ENCODE measurements at regions not wholly inside any gene's neighbourhood (a gene's known extent, or its start where the extent isn't known, plus 50 kb on each side); places are given as distances from the start of the nearest gene placed in this dataset.

DNA sequence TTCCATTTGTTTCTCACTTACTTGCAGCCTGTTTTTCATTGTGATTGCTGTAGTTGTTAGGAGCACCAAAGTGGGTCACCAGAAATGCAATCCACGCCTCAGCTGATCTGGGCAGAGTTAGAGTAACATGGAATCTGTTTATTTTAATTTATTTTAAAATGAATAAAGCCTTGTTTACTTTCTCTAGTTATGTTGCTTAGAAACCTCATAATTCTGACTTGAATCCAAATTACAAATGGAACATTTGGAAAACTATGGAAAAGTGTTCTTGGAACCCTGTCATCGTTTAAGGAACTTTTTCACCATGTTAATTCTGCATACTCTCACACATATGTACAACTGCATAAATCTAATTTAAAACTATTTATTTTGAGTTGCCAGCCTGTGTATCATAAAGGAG is 92.2 kb upstream of the DAAM1 start:
- TF ChIP-seq, protein P1, sequence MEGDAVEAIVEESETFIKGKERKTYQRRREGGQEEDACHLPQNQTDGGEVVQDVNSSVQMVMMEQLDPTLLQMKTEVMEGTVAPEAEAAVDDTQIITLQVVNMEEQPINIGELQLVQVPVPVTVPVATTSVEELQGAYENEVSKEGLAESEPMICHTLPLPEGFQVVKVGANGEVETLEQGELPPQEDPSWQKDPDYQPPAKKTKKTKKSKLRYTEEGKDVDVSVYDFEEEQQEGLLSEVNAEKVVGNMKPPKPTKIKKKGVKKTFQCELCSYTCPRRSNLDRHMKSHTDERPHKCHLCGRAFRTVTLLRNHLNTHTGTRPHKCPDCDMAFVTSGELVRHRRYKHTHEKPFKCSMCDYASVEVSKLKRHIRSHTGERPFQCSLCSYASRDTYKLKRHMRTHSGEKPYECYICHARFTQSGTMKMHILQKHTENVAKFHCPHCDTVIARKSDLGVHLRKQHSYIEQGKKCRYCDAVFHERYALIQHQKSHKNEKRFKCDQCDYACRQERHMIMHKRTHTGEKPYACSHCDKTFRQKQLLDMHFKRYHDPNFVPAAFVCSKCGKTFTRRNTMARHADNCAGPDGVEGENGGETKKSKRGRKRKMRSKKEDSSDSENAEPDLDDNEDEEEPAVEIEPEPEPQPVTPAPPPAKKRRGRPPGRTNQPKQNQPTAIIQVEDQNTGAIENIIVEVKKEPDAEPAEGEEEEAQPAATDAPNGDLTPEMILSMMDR (IDR thresholded peaks at IDR 0.05) = no peak
- no peak for TF ChIP-seq POLR2A (IDR thresholded peaks at IDR 0.05)

Data from Peyer's patch (tissue), 4 donors.